ENCODE measurements at regions not wholly inside any gene's neighbourhood (a gene's known extent, or its start where the extent isn't known, plus 50 kb on each side); places are given as distances from the start of the nearest gene placed in this dataset.
"Not testable (repeated sequence)": the region's sequence is repeated elsewhere in the genome, so short reads cannot be mapped to it uniquely, and the experiment has no call there.

DNA sequence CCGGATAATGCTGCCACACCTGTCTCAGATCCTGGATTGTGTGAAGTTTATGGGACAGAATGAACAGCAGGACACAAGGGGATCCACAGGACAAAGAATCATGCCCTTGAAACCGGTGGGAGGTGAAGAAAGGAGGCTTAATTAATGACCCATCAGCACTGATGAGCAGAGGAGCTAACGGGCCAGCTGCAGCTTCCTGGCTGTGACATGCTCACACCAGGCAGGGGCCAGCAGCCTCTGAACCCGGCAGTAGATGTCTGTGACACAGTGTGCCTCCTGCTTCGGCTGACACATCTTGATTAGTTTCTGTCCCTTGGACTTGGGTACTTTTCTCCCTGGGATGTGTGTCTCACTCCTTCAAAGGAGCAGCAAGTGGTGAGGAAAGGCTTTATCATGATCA is 328.8 kb upstream of the BRINP1 start:
- Histone ChIP-seq H3K36me3 (ENCODE audit: insufficient read depth in 1 of 2, low read depth in 1 of 2) (no peaks in the 10 kb centered on the region), H3K9me3 (no peaks in the 10 kb centered on the region), H3K27ac (no peak overlapping the region), H3K27me3 (ENCODE audit: insufficient read depth in 3 of 3, low read length in 2 of 3) (no peaks in the 10 kb centered on the region), H3K4me3 (no peak overlapping the region), H3K4me1 (no peaks in the 10 kb centered on the region)
- TF ChIP-seq, protein P1, sequence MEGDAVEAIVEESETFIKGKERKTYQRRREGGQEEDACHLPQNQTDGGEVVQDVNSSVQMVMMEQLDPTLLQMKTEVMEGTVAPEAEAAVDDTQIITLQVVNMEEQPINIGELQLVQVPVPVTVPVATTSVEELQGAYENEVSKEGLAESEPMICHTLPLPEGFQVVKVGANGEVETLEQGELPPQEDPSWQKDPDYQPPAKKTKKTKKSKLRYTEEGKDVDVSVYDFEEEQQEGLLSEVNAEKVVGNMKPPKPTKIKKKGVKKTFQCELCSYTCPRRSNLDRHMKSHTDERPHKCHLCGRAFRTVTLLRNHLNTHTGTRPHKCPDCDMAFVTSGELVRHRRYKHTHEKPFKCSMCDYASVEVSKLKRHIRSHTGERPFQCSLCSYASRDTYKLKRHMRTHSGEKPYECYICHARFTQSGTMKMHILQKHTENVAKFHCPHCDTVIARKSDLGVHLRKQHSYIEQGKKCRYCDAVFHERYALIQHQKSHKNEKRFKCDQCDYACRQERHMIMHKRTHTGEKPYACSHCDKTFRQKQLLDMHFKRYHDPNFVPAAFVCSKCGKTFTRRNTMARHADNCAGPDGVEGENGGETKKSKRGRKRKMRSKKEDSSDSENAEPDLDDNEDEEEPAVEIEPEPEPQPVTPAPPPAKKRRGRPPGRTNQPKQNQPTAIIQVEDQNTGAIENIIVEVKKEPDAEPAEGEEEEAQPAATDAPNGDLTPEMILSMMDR (IDR thresholded peaks at IDR 0.05): no peak
- 12 to 21% (median 18%) methylated on average over 5 of the region's 5 CpGs for WGBS, 3 donors
- DNase-seq: no peak
- intact Hi-C loops (cut with DNase I): no loop called here
- ATAC-seq: no peak

DNA sequence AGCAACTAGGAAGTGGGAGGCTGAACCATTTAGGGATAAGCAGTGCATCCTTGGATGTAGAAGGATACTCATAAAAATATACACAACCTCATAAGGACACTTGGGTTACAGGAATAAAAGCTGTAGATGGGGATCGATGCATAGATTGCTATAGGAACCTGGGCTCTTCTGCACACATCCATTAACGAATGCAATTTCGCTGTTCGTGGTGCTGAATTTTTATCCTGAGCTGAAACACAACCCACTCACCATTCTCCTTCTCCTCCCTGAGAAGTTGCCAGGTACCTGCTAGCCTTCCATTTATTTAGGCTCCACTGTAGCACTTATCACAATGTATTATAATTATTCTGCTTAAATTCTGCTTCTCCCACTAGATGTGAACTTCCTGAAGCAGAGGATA is 320.6 kb upstream of the BRINP1 start:
- TF ChIP-seq, protein P1 (IDR thresholded peaks at IDR 0.05): no peak
- WGBS, 3 donors: 12 to 22% (median 13%) methylated on average over 4 of the region's 4 CpGs
- no peak for ATAC-seq
- Histone ChIP-seq H3K36me3 (ENCODE audit: insufficient read depth in 1 of 2, low read depth in 1 of 2) (no peaks in the 10 kb centered on the region), H3K9me3 (no peaks in the 10 kb centered on the region), H3K4me1 (no peaks in the 10 kb centered on the region), H3K4me3 (no peak overlapping the region), H3K27me3 (ENCODE audit: insufficient read depth in 3 of 3, low read length in 2 of 3) (no peaks in the 10 kb centered on the region), H3K27ac (no peak overlapping the region)
- intact Hi-C loops (cut with DNase I): no loop called here
- no peak for DNase-seq

DNA sequence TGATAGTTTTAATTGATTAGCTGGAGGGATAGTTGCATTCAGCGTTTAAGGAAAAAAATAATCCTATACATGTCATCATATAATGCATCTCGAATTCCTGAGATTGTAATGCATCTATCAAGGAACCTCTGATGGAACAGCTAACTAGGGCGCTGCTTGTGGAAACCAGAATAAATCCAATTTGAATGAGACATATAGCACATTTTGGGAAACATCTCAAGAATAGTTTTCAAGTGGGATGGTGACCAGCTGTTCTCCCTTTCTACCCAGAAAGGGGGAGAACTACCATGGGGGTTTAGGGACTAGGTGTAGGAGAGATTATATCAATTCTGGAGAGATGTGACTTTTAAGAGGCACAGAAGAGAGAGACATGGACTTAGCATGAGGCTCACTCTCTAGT is 319.3 kb upstream of the BRINP1 start:
- no peak for ATAC-seq
- 54 to 62% (median 57%) methylated on average over 3 of the region's 3 CpGs for WGBS, 3 donors
- Histone ChIP-seq H3K4me3 (no peak overlapping the region), H3K9me3 (no peaks in the 10 kb centered on the region), H3K27ac (no peak overlapping the region), H3K4me1 (no peaks in the 10 kb centered on the region), H3K27me3 (ENCODE audit: insufficient read depth in 3 of 3, low read length in 2 of 3) (no peaks in the 10 kb centered on the region), H3K36me3 (ENCODE audit: insufficient read depth in 1 of 2, low read depth in 1 of 2) (no peaks in the 10 kb centered on the region)
- intact Hi-C loops (cut with DNase I): no loop called here
- TF ChIP-seq, protein P1 (IDR thresholded peaks at IDR 0.05): no peak
- no peak for DNase-seq

DNA sequence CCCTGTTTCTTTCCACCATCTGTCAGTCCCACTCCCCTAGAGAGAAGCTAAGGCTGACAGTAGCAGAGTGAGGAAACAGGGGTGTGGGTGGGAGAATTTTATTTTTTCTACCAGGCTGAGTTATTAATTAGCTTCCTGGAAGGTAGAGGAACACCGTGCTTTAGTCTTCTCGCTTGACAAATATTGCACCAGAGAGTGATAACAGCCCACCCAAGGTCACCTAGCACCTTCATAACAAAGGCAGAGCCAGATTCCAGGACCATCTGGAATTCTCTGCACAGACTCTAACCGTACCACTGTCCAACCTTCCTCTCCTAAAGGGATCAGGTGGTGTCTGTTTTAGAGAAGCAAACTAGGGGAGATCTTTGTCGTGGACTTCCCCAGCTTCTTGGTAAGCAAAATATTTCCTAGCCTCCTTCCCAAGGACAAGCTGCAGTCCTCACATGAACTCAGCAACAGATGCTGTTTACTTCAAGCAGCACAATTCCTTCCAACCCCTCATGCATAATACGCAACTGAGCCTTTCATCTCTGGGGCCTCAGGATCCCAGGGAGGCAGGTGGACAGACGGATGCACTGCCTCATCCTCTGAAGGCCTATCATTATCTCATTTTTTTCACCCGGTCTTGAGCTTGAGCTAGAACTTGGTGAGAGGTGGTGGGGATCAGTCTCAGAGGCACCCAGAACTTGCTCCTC is 308.7 kb upstream of the BRINP1 start:
- Histone ChIP-seq H3K4me1 (no peaks in the 10 kb centered on the region), H3K9me3 (no peaks in the 10 kb centered on the region), H3K36me3 (ENCODE audit: insufficient read depth in 1 of 2, low read depth in 1 of 2) (no peaks in the 10 kb centered on the region), H3K27me3 (ENCODE audit: insufficient read depth in 3 of 3, low read length in 2 of 3) (peaks cover 0 to 4% (median 0%) of the 10 kb centered on the region in 3 donors), H3K27ac (no peak overlapping the region), H3K4me3 (no peak overlapping the region)
- intact Hi-C loops (cut with DNase I): no loop called here
- ATAC-seq (no peak), DNase-seq (no peak)
- TF ChIP-seq, protein P1 (IDR thresholded peaks at IDR 0.05): no peak
- WGBS, 3 donors: 57 to 69% (median 68%) methylated on average over 7 of the region's 7 CpGs

DNA sequence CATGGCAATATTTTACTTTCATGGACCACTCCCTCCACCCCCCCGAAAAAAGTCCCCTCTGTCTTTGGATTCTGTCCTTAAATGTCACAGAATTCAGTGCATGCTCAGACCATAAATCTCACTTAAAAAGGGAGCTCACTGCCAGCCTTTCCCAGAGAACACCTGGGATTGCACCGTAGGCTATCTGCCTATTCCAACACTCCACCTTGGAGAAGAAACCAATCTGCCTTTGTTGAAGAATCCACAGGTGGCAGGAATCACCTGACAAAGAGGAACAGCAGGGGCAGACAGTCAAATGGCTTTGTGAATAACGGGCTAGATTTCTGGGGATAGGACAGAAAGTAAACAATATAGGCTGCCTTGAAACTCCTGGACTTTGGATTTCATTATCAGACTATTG is 306.7 kb upstream of the BRINP1 start:
- Histone ChIP-seq H3K36me3 (ENCODE audit: insufficient read depth in 1 of 2, low read depth in 1 of 2) (no peaks in the 10 kb centered on the region), H3K4me1 (no peaks in the 10 kb centered on the region), H3K9me3 (no peaks in the 10 kb centered on the region), H3K4me3 (no peak overlapping the region), H3K27me3 (ENCODE audit: insufficient read depth in 3 of 3, low read length in 2 of 3) (peaks cover 0 to 4% (median 0%) of the 10 kb centered on the region in 3 donors), H3K27ac (no peak overlapping the region)
- WGBS, 3 donors: 35 to 44% (median 42%) methylated on average over 3 of the region's 3 CpGs
- ATAC-seq: no peak
- TF ChIP-seq, protein P1 (IDR thresholded peaks at IDR 0.05): no peak
- intact Hi-C loops (cut with DNase I): no loop called here
- no peak for DNase-seq

DNA sequence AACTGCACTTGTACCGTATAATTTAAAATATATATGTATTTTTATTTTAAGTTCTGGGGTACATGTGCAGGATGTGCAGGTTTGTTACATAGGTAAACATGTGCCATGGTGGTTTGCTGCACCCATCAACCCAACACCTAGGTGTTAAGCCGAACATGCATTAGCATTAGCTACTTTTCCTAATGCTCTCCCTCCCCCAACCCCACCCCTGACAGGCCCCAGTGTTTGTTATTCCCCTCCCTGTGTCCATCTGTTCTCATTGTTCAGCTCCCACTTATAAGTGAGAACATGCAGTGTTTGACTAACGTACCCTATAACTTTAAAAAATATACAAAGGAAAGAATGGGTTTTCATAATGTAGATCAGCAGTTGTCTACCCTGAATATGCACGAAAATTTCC is 303.5 kb upstream of the BRINP1 start:
- H3K9me3 ChIP-seq; DNase-seq; H3K4me1 ChIP-seq; H3K27ac ChIP-seq; H3K27me3 ChIP-seq (ENCODE audit: insufficient read depth in 3 of 3, low read length in 2 of 3); ATAC-seq; H3K4me3 ChIP-seq; H3K36me3 ChIP-seq (ENCODE audit: insufficient read depth in 1 of 2, low read depth in 1 of 2); intact Hi-C loops (cut with DNase I): not testable (repeated sequence)
- 59 to 66% (median 60%) methylated on average over 4 of the region's 4 CpGs for WGBS, 3 donors

Measured in psoas muscle (tissue), 7 donors.